RWPE2 (cell line): ENCODE measurements at regions not wholly inside any gene's neighbourhood (a gene's known extent, or its start where the extent isn't known, plus 50 kb on each side); places are given as distances from the start of the nearest gene placed in this dataset.

Experiments
- ATAC-seq: fragments of 200-7000 bp; cut with Tn5 transposase; 3 replicates; pipeline ENCODE4 v1.9.1; 2021; ENCODE audit warnings: low read depth
- DNase-seq: peaks from one replicate; pipeline ENCODE4 v3.0.0-alpha.2; 2020; ENCODE audit warnings: low spot score
- H3K27ac ChIP-seq: fragments of 450-650 bp; 2 replicates; pipeline ENCODE4 v1.5.1; 2017; ENCODE audit warnings: mild to moderate bottlenecking; ENCODE audit not compliant: poor library complexity, severe bottlenecking
- H3K27me3 ChIP-seq: fragments of 250-450 bp; sonication (Bioruptor Pico); 2 replicates; pipeline ENCODE4 v1.5.1; 2021; ENCODE audit warnings: mild to moderate bottlenecking, moderate library complexity; ENCODE audit not compliant: insufficient read depth, poor library complexity, severe bottlenecking
- H3K36me3 ChIP-seq: fragments of 250-450 bp; sonication (Bioruptor Pico); 2 replicates; pipeline ENCODE4 v1.5.1; 2020; ENCODE audit warnings: low read depth, mild to moderate bottlenecking, moderate library complexity
- H3K4me1 ChIP-seq: fragments of 250-450 bp; sonication (Bioruptor Pico); 2 replicates; pipeline ENCODE4 v1.5.1; 2021; ENCODE audit warnings: mild to moderate bottlenecking, moderate library complexity; ENCODE audit not compliant: insufficient read depth, poor library complexity, severe bottlenecking
- H3K4me3 ChIP-seq: fragments of 250-450 bp; sonication (Bioruptor Pico); 2 replicates; pipeline ENCODE4 v1.5.1; 2021; ENCODE audit warnings: mild to moderate bottlenecking, moderate library complexity; ENCODE audit not compliant: severe bottlenecking
- H3K9me3 ChIP-seq: fragments of 250-450 bp; sonication (Bioruptor Pico); 2 replicates; pipeline ENCODE4 v1.5.1; 2021; ENCODE audit warnings: mild to moderate bottlenecking, moderate library complexity; ENCODE audit not compliant: severe bottlenecking
- TF ChIP-seq, protein P1 (sequence below): fragments of 450-650 bp; IDR thresholded peaks from one replicate; pipeline ENCODE4 v1.5.1; 2017; ENCODE audit warnings: mild to moderate bottlenecking, moderate library complexity; ENCODE audit not compliant: poor library complexity, severe bottlenecking

DNA sequence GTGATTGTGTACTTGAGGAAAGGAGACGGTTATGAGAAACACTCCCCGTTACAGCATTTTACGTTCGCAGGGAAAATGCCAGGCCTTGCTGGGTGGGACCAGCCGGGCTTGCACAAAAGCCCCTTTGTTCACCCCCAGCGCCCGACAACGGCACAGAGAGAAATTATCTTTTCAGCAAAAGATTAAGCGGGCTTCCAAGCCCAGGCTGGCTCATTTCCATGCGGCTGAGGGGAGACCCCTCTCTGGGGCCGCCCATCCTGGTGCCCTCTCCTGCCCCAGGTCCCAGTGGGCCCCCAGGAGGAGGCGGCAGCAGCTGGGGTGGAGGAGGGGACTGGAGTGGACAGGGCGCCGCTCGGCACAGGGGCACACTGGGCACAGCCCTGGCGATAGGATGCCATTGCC is 50.8 kb upstream of the NOTCH1 start:
- ATAC-seq (no peak), DNase-seq (no peak)
- Histone ChIP-seq H3K4me3 (no peak overlapping the region), H3K27ac (no peak overlapping the region), H3K4me1 (peaks cover 6% of the 10 kb centered on the region), H3K36me3 (no peaks in the 10 kb centered on the region), H3K27me3 (no peaks in the 10 kb centered on the region), H3K9me3 (no peaks in the 10 kb centered on the region)
- TF ChIP-seq, protein P1, sequence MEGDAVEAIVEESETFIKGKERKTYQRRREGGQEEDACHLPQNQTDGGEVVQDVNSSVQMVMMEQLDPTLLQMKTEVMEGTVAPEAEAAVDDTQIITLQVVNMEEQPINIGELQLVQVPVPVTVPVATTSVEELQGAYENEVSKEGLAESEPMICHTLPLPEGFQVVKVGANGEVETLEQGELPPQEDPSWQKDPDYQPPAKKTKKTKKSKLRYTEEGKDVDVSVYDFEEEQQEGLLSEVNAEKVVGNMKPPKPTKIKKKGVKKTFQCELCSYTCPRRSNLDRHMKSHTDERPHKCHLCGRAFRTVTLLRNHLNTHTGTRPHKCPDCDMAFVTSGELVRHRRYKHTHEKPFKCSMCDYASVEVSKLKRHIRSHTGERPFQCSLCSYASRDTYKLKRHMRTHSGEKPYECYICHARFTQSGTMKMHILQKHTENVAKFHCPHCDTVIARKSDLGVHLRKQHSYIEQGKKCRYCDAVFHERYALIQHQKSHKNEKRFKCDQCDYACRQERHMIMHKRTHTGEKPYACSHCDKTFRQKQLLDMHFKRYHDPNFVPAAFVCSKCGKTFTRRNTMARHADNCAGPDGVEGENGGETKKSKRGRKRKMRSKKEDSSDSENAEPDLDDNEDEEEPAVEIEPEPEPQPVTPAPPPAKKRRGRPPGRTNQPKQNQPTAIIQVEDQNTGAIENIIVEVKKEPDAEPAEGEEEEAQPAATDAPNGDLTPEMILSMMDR = no peak

DNA sequence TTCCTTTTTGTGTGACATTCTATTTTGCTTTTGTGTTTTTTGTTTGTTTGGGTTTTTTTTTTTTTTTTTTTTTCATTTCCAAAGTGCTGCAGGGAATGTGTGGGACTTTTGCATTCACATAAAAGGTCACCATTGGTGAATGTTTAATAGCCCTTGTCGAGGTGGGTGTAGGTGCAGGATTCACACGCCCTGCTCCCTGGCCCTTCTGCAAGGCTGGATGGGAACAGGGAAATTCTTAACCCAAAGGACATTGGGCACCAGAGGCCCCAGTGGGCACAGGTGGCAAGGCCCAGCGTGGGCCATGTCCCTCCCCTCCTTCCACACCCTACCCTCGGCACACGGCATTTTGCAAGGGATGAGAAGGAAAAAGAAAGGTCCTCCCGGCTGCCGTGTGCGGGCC is 50.4 kb upstream of the NOTCH1 start:
- DNase-seq = no peak
- H3K27me3 ChIP-seq = no peaks in the 10 kb centered on the region
- no peak overlapping the region for H3K27ac ChIP-seq
- TF ChIP-seq, protein P1 = no peak
- H3K9me3 ChIP-seq = no peaks in the 10 kb centered on the region
- no peak overlapping the region for H3K4me3 ChIP-seq
- H3K36me3 ChIP-seq = no peaks in the 10 kb centered on the region
- H3K4me1 ChIP-seq = peaks cover 4% of the 10 kb centered on the region
- ATAC-seq = no peak

DNA sequence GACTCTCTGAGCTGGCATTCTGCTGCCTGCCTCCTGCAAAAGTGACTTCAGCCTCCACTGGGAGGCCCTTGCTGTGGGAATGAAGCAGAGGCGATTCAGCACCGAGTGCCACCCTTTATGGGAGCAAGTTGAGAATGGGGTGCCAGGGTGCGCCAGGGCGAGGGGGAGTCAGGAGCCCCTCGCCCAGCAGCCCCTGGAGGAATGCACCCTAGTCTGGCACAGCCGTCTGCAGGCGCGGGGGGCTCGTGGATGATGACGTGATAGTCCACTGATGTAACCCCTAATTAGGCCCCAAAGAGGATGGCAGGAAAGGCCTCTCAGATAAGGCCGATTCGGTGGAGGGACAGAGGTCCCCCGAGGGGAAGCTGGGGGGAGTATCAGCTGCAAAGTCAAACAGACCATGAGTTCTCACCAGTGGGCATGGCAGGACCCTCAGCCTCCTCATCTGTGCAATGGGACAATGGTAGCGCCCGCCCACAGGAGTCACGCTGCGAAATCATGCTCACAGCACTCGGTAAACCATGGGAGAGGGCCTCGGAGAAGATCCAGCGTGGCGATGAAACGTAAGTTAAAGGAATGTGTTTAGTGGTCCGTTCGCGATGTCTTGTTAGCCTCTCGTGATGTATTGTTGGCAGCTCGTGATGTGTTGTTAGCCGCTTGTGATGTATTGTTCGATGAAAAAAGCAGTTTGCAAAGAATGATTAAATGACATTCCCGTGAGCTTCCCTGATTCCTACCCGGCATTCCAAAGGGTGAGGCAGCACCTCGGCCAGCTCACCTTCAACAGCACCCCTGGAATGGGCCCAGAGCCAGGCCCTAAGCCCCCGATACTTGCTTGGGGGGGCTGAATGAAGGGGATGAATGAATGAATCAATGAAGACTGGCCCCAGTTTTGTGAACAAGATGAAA is 49.7 kb upstream of the NOTCH1 start:
- ATAC-seq (no peak), DNase-seq (no peak)
- Histone ChIP-seq H3K36me3 (no peaks in the 10 kb centered on the region), H3K4me3 (no peak overlapping the region), H3K27me3 (no peaks in the 10 kb centered on the region), H3K27ac (no peak overlapping the region), H3K9me3 (no peaks in the 10 kb centered on the region), H3K4me1 (peaks cover 4% of the 10 kb centered on the region)
- TF ChIP-seq, protein P1 = no peak
